H4 (cell line): ENCODE measurements at regions not wholly inside any gene's neighbourhood (a gene's known extent, or its start where the extent isn't known, plus 50 kb on each side); places are given as distances from the start of the nearest gene placed in this dataset.

Source experiments
- DNase-seq: peaks from one replicate; pipeline ENCODE4 v3.0.0-alpha.2; 2015; ENCODE audit warnings: low spot score

DNA sequence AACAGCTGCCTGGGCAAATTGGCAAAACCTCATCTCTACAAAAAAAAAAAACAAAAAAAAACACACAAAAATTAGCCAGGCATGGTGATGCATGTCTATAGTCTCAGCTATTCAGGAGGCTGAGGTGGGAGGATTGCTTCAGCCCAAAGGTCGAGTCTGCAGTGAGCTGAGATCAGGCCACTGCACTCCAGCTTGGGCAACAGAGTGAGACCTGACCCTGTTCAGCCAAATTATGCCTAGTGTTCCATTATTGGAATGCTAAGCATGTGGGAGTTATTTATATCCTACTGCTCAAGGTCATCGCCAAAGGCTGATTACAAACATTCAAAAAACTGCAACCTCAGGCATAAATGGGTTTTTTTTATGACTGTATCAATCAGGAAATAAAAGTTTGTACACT is 1251.0 kb upstream of the PCDH9 start:
- no peak for DNase-seq

- no peak for DNase-seq
Observed at GRCh38 chr13:68473834-68474326, 1243.7 kb upstream of the PCDH9 start.

- no peak for DNase-seq
Observed at GRCh38 chr13:68467160-68467559, 1237.0 kb upstream of the PCDH9 start.

- no peak for DNase-seq
Observed at GRCh38 chr13:68440874-68441273, 1210.7 kb upstream of the PCDH9 start.

- DNase-seq: peak; percentile 13
Observed at GRCh38 chr13:68439817-68440216, 1209.7 kb upstream of the PCDH9 start.

- DNase-seq: no peak
Observed at GRCh38 chr13:68428292-68428691, 1198.2 kb upstream of the PCDH9 start.

GRCh38 chr13:68417801-68418200 is 1187.7 kb upstream of the PCDH9 start:
- DNase-seq: no peak

- DNase-seq: no peak
Observed at GRCh38 chr13:68410007-68410406, 1179.9 kb upstream of the PCDH9 start.

DNA sequence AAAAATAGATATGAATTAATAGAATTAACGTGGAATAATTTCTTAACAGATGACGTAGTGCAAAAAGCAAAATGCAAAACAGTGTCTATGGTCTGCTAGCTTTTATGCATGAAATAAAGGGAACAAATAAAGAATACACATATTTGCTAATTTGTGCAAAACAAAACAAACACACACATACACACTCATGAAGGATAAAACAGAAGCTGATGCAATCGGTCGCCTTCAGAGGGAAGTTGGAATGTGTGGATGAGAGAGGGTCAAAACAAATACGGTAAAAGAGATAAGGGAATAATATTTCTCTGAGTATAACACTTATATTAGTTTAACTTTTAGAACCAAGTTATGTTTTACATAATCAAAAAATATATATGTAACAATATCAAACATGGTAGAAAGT is 1160.9 kb upstream of the PCDH9 start:
- DNase-seq: no peak

DNA sequence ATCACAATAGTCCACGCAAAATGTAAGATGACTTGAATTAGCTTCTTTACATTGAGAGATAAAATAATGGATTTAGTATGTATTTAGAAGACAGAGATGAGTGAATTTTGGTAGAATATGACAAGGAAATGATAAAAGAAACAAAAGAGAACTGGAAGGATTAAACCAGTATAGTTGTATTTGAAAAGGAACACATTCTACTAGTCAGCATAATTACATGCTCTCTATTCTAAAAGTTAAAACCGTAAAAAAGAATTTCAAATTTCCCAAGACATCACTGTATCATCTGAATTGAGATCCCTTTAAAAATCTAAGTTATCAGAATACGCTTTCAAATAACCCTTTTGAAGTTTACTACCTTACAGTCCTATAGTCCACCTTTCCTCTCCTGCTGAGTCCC is 1156.7 kb upstream of the PCDH9 start:
- no peak for DNase-seq

DNA sequence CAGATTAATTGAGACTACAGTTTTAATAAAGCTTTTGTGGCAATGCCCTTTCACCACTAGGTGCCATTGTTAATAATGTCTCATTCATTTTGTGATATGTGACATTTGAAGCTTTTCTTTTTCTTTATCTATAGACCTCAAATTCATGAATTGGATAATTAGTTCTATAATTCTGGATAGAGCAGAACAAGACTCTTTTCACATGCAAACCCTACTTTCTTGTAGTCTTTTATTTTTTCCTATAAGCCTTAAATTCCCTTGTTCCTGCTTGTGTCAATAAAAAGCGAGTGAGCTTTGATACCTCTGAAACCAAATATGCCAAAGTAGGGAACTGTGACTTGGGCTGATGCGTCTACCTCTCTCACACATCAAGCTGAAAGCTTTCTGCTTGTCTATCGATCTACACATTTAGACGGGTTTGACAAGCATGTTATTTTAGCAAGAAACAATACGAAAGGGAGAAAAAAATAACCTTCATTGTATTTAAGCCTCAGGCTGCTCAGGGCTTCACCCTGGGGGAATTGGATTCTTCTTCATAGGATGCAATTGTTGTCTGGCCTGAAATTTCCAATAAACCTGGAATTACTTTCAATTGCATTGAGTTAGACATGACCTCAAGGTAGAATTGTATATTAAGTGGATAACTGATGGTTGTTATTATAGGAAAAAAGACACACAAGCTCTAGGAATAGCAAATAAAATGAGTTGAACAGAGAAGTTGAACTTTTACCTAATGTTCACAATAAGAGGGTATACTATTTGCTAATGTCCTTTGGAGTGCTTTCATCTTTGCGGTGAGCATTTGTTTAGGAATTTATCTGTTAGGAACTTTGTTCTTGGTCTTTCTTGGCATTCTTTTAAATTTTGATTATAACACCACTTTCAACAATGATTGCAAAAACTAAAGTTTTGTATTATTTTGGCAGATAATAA is 1150.2 kb upstream of the PCDH9 start:
- DNase-seq: no peak

DNA sequence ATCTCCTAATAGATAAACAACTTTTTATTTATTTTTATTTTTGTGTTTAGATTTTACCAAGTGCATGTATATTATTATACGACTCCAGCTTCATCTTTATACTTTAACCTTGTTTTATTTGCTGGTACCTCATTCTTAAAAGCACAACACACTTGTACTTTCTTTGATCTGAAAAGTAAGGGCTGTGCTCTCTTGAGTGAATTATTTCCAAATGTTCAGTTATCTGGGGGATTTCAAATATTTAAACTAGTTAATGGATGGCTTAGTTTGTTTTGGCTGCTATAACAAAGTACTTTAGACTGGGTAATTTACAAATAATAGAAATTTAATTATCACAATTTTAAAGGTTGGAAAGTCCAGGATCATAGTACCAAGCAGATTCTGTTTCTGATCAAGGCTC is 1148.2 kb upstream of the PCDH9 start:
- DNase-seq: no peak

GRCh38 chr13:68375004-68375403 is 1144.9 kb upstream of the PCDH9 start:
- DNase-seq: no peak

- peak; percentile 51 for DNase-seq
Observed at GRCh38 chr13:68369739-68370138, 1139.6 kb upstream of the PCDH9 start.

DNA sequence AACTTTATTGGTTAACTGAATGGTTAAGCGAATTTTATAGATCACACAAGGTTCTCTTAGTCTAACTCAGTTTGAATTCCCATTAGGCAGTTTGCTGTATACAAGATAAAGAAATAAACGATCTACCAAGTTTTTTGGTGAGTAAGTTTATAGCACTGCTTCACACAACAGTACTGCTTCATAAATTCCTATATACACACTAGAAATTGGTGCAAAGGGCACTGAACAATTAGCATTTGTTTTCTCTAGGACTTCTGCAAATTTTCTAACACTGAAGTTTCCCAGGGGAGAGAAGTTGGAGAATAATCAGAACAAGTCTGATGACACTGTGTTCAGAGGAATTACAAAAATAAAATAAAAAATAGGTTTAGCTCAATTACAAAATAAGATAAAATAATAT is 1138.8 kb upstream of the PCDH9 start:
- DNase-seq: no peak

DNA sequence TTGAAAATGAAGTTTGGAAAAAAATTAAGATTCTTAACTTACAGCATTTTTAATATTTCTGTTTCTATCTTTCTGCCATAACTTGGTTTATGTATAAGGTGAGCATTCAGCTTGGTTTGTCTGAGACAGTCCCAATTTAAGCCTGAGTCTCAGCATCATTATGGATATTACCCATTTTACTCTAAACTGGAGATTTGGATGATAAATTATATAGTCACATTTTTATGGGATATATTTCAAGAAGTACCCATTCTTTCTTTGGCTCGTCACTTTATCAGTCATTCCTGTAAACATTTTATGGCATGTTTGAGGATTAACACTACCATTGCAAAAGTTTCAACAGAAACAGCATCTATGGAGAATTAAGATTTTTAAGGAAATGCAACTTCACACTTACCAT is 1129.0 kb upstream of the PCDH9 start:
- no peak for DNase-seq

- DNase-seq: no peak
Observed at GRCh38 chr13:68358294-68358705, 1128.2 kb upstream of the PCDH9 start.

DNA sequence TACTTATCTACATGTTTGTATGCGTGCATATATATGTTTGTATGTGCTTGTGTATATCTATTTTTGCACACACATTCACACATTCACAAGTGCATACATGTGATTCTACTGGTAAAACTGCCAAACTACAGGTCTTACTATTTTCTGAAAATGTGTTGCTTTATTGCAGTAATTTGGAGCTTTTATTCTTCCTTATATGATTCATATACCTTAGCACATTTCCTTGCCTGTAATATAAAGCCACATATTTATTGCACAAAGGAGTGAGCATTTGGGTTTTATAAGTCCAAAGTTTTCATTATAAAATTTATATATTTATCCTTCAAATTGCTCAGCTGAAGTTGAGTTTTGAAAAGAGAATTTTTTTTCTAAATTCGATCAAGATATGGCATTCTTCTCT is 1120.4 kb upstream of the PCDH9 start:
- DNase-seq: no peak

- no peak for DNase-seq
Observed at GRCh38 chr13:68347220-68347619, 1117.1 kb upstream of the PCDH9 start.

DNA sequence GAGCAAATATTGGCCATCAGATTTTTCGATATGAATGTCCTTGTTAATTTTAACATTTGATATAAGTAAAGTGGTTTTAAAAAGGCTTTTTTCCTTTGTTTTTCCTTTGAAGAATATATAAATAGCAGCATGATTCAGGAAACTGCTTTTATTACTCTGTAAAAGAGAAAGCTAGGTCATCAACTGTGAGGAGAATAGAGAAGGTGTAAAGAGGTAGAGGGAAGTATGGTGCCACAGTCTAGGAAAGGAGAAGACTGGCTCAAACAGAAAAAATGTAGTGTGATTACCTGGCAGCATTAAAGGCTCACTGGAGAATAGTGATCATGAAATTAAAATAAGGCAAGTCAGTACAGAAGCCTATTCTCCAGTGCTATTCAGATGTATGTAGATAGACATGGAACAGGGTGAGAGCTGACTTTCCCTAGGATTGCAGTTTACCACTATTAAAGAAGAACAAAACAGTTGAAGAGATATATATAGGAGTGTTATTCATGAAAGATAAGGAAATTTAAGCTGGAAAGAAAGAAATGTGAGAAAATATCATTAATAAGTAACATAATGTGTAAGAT is 1115.9 kb upstream of the PCDH9 start:
- DNase-seq: no peak

DNA sequence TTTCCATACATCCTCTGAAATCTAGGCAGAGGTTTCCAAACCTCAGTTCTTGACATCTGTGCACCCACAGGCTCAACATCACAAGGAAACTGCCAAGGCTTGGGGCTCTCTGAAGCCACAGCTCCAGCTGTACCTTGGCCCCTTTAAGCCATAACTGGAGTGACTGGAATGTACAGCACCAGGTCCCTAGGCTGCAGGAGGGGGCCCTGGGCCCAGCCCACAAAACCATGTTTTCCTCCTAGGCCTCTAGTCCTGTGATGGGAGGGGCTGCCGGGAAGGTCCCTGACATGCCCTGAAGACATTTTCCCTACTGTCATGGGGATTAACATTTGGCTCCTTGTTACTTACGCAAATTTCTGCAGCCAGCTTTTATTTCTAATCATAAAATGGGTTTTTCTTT is 1093.0 kb upstream of the PCDH9 start:
- no peak for DNase-seq

- no peak for DNase-seq
Observed at GRCh38 chr13:68319384-68319783, 1089.2 kb upstream of the PCDH9 start.

- peak; percentile 8 for DNase-seq
Observed at GRCh38 chr13:68304286-68304893, 1074.3 kb upstream of the PCDH9 start.
